GM23338 (cell line): ENCODE measurements at regions not wholly inside any gene's neighbourhood (a gene's known extent, or its start where the extent isn't known, plus 50 kb on each side); places are given as distances from the start of the nearest gene placed in this dataset.

Source experiments
- EZH2 ChIP-seq: fragments of 200-600 bp; sonication (generic); IDR thresholded peaks from one replicate; pipeline ENCODE4 v1.8.0; 2017; ENCODE audit warnings: antibody characterized with exemption, mild to moderate bottlenecking, low read depth; ENCODE audit not compliant: unreplicated experiment
- EZH2phosphoT487 ChIP-seq: fragments of 200-600 bp; sonication (generic); IDR thresholded peaks from one replicate; pipeline ENCODE4 v1.8.1; 2018; ENCODE audit warnings: antibody characterized with exemption; ENCODE audit not compliant: unreplicated experiment
- NANOG ChIP-seq: IDR thresholded peaks from 2 replicates; pipeline ENCODE4 v1.6.1; 2016; ENCODE audit warnings: antibody characterized with exemption, borderline replicate concordance
- POLR2AphosphoS5 ChIP-seq: IDR thresholded peaks from 2 replicates; pipeline ENCODE4 v1.6.1; 2016; ENCODE audit warnings: antibody characterized with exemption, low read depth
- TF ChIP-seq, protein P1 (sequence below), 2 experiments: fragments of 200-600 bp in 1 of 2; sonication (generic) in 1 of 2; conservative IDR thresholded peaks; 2 replicates each; pipeline versions ENCODE4 v1.5.1 to v1.6.1; 2016 to 2017; ENCODE audit warnings: antibody characterized with exemption in 2 of 2, low read depth in 2 of 2, mild to moderate bottlenecking in 2 of 2, moderate library complexity in 1 of 2
- TF ChIP-seq, protein P2 (sequence below): IDR thresholded peaks from one replicate; pipeline ENCODE4 v1.6.1; 2018; ENCODE audit warnings: antibody characterized with exemption; ENCODE audit not compliant: unreplicated experiment
- TF ChIP-seq, protein P3 (sequence below): IDR thresholded peaks from 2 replicates; pipeline ENCODE4 v1.6.1; 2016; ENCODE audit warnings: antibody characterized with exemption

DNA sequence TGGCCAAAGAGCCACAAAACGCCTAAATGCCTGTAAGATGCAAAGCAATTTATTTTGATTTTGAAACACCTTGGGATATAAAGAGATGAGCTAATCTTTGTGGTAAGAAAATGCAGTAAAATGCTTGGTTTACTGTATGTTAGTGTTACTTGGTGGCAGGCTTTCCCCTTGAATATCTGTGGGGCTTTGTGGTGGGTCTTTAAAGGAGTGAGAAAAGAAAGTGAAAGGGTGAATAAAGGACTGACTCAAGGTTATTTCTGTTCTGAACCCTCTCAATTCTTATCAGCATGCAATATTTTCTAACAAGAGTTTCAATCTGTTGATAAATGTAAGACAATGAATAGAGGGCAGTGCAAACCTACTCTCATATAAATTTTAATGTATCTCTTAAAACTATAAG, 1555.9 kb upstream of the RAG2 start:
- TF ChIP-seq EZH2phosphoT487 (no peak), EZH2 (no peak), POLR2AphosphoS5 (no peak), NANOG (no peak)
- TF ChIP-seq, protein P1, sequence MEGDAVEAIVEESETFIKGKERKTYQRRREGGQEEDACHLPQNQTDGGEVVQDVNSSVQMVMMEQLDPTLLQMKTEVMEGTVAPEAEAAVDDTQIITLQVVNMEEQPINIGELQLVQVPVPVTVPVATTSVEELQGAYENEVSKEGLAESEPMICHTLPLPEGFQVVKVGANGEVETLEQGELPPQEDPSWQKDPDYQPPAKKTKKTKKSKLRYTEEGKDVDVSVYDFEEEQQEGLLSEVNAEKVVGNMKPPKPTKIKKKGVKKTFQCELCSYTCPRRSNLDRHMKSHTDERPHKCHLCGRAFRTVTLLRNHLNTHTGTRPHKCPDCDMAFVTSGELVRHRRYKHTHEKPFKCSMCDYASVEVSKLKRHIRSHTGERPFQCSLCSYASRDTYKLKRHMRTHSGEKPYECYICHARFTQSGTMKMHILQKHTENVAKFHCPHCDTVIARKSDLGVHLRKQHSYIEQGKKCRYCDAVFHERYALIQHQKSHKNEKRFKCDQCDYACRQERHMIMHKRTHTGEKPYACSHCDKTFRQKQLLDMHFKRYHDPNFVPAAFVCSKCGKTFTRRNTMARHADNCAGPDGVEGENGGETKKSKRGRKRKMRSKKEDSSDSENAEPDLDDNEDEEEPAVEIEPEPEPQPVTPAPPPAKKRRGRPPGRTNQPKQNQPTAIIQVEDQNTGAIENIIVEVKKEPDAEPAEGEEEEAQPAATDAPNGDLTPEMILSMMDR (conservative IDR thresholded peaks at IDR 0.05; ENCODE audit: low read depth in 2 of 2), result no peak
- TF ChIP-seq, protein P2, sequence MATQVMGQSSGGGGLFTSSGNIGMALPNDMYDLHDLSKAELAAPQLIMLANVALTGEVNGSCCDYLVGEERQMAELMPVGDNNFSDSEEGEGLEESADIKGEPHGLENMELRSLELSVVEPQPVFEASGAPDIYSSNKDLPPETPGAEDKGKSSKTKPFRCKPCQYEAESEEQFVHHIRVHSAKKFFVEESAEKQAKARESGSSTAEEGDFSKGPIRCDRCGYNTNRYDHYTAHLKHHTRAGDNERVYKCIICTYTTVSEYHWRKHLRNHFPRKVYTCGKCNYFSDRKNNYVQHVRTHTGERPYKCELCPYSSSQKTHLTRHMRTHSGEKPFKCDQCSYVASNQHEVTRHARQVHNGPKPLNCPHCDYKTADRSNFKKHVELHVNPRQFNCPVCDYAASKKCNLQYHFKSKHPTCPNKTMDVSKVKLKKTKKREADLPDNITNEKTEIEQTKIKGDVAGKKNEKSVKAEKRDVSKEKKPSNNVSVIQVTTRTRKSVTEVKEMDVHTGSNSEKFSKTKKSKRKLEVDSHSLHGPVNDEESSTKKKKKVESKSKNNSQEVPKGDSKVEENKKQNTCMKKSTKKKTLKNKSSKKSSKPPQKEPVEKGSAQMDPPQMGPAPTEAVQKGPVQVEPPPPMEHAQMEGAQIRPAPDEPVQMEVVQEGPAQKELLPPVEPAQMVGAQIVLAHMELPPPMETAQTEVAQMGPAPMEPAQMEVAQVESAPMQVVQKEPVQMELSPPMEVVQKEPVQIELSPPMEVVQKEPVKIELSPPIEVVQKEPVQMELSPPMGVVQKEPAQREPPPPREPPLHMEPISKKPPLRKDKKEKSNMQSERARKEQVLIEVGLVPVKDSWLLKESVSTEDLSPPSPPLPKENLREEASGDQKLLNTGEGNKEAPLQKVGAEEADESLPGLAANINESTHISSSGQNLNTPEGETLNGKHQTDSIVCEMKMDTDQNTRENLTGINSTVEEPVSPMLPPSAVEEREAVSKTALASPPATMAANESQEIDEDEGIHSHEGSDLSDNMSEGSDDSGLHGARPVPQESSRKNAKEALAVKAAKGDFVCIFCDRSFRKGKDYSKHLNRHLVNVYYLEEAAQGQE, result no peak
- TF ChIP-seq, protein P3, sequence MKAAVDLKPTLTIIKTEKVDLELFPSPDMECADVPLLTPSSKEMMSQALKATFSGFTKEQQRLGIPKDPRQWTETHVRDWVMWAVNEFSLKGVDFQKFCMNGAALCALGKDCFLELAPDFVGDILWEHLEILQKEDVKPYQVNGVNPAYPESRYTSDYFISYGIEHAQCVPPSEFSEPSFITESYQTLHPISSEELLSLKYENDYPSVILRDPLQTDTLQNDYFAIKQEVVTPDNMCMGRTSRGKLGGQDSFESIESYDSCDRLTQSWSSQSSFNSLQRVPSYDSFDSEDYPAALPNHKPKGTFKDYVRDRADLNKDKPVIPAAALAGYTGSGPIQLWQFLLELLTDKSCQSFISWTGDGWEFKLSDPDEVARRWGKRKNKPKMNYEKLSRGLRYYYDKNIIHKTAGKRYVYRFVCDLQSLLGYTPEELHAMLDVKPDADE, result no peak
